OCI-LY7 (cell line): ENCODE measurements at regions not wholly inside any gene's neighbourhood (a gene's known extent, or its start where the extent isn't known, plus 50 kb on each side); places are given as distances from the start of the nearest gene placed in this dataset.

Experiments
- CTCF ChIP-seq: fragments of 200-600 bp; sonication (generic); conservative IDR thresholded peaks from 2 replicates; pipeline ENCODE4 v1.5.1; 2014; ENCODE audit warnings: mild to moderate bottlenecking, antibody characterized with exemption, low read length, moderate library complexity, mixed read lengths
- EZH2phosphoT487 ChIP-seq: fragments of 200-600 bp; sonication (generic); IDR thresholded peaks from 2 replicates; pipeline ENCODE4 v1.6.1; 2018; ENCODE audit warnings: low read depth, borderline replicate concordance, mild to moderate bottlenecking, mixed run types, antibody characterized with exemption, low read length, moderate library complexity, mixed read lengths

- no peak for TF ChIP-seq CTCF
- TF ChIP-seq EZH2phosphoT487, result no peak
Measured at GRCh38 chr2:120421830-120422175, 75.9 kb downstream of the INHBB start.
